ENCODE measurements at regions not wholly inside any gene's neighbourhood (a gene's known extent, or its start where the extent isn't known, plus 50 kb on each side); places are given as distances from the start of the nearest gene placed in this dataset.

GRCh38 chr1:88134983-88135921 is 548.8 kb upstream of the PKN2 start:
- Histone ChIP-seq H3K4me3 (ENCODE audit: low read length) (no peak overlapping the region), H3K27ac (ENCODE audit: low read depth, low read length) (no peak overlapping the region), H3K9me3 (ENCODE audit: control insufficient read depth in 2 of 3, low read length in 3 of 3) (no peaks in the 10 kb centered on the region), H3K27me3 (ENCODE audit: control insufficient read depth in 2 of 2, insufficient read depth in 2 of 2, low read length in 2 of 2) (no peaks in the 10 kb centered on the region), H3K4me1 (ENCODE audit: control insufficient read depth in 2 of 2, insufficient read depth in 2 of 2, low read length in 2 of 2) (no peaks in the 10 kb centered on the region), H3K36me3 (ENCODE audit: control insufficient read depth in 2 of 3, insufficient read depth in 3 of 3, low read length in 3 of 3) (no peaks in the 10 kb centered on the region)
- Mint-ChIP-seq H3K9me3 (peaks cover 0 to 14% (median 0%) of the 10 kb centered on the region in 11 donors), H3K27ac (no peak overlapping the region), H3K27me3 (peaks cover 0 to 4% (median 0%) of the 10 kb centered on the region in 5 donors), H3K4me3 (no peak overlapping the region), H3K4me1 (peaks cover 0 to 1% (median 0%) of the 10 kb centered on the region in 7 donors), H3K36me3 (no peaks in the 10 kb centered on the region)
- no peak for DNase-seq
- POLR2A ChIA-PET, result no interaction called here
- no peak for ATAC-seq
- intact Hi-C loops (cut with micrococcal nuclease), result no loop called here
- CTCF ChIA-PET, result no interaction called here

GRCh38 chr1:88139633-88140032 is 544.4 kb upstream of the PKN2 start:
- peaks cover 0 to 5% (median 0%) of the 10 kb centered on the region in 11 donors for H3K9me3 Mint-ChIP-seq

DNA sequence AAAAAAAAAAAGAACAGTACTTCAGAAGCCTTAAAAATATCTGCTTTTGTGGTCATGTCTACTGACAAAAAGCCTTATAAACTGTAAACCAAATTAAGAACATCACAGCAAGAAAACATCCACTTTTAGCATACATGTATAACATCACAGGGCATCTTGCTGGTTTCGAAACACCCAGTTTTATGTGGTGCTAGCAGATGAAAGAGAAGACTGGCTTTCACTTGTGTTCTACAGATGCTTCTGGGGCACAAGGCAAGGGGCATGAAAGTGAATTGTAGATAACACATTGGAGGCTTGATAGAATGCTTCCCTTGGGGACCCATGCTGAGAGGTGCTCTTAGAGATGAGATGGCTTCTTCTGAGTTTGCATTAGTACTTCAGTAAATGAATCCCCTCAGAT is 543.7 kb upstream of the PKN2 start:
- Histone ChIP-seq H3K36me3 (ENCODE audit: control insufficient read depth in 2 of 3, insufficient read depth in 3 of 3, low read length in 3 of 3) (no peaks in the 10 kb centered on the region), H3K9me3 (ENCODE audit: control insufficient read depth in 2 of 3, low read length in 3 of 3) (no peaks in the 10 kb centered on the region), H3K27ac (ENCODE audit: low read depth, low read length) (no peak overlapping the region), H3K4me1 (ENCODE audit: control insufficient read depth in 2 of 2, insufficient read depth in 2 of 2, low read length in 2 of 2) (no peaks in the 10 kb centered on the region), H3K27me3 (ENCODE audit: control insufficient read depth in 2 of 2, insufficient read depth in 2 of 2, low read length in 2 of 2) (no peaks in the 10 kb centered on the region), H3K4me3 (ENCODE audit: low read length) (no peak overlapping the region)
- H3K4me3 Mint-ChIP-seq, result no peak overlapping the region
- intact Hi-C loops (cut with micrococcal nuclease), result no loop called here
- CTCF ChIA-PET, result no interaction called here
- peaks cover 2 to 10% (median 6%) of the 10 kb centered on the region in 5 donors for H3K27me3 Mint-ChIP-seq
- peaks cover 0 to 8% (median 0%) of the 10 kb centered on the region in 11 donors for H3K9me3 Mint-ChIP-seq
- DNase-seq, result no peak
- POLR2A ChIA-PET, result no interaction called here
- H3K4me1 Mint-ChIP-seq, result peaks cover 0 to 5% (median 0%) of the 10 kb centered on the region in 7 donors
- ATAC-seq, result no peak
- H3K27ac Mint-ChIP-seq, result no peak overlapping the region
- H3K36me3 Mint-ChIP-seq, result no peaks in the 10 kb centered on the region

More at GRCh38 chr1:88139633-88140032, 544.4 kb upstream of the PKN2 start:
- H3K9me3 ChIP-seq (ENCODE audit: control insufficient read depth in 2 of 3, low read length in 3 of 3), result no peaks in the 10 kb centered on the region
- ChIA-PET CTCF (no interaction called here), POLR2A (no interaction called here)
- Mint-ChIP-seq H3K36me3 (no peaks in the 10 kb centered on the region), H3K4me1 (peaks cover 0 to 5% (median 0%) of the 10 kb centered on the region in 7 donors), H3K27ac (no peak overlapping the region), H3K4me3 (no peak overlapping the region), H3K27me3 (peaks cover 0 to 6% (median 2%) of the 10 kb centered on the region in 5 donors)
- no peaks in the 10 kb centered on the region for H3K27me3 ChIP-seq (ENCODE audit: control insufficient read depth in 2 of 2, insufficient read depth in 2 of 2, low read length in 2 of 2)
- intact Hi-C loops (cut with micrococcal nuclease), result no loop called here
- DNase-seq (no peak), ATAC-seq (no peak)
- H3K4me1 ChIP-seq (ENCODE audit: control insufficient read depth in 2 of 2, insufficient read depth in 2 of 2, low read length in 2 of 2), result no peaks in the 10 kb centered on the region
- no peaks in the 10 kb centered on the region for H3K36me3 ChIP-seq (ENCODE audit: control insufficient read depth in 2 of 3, insufficient read depth in 3 of 3, low read length in 3 of 3)
- no peak overlapping the region for H3K4me3 ChIP-seq (ENCODE audit: low read length)
- no peak overlapping the region for H3K27ac ChIP-seq (ENCODE audit: low read depth, low read length)

GRCh38 chr1:88141499-88142074 is 542.5 kb upstream of the PKN2 start:
- ATAC-seq (no peak), DNase-seq (no peak)
- Histone ChIP-seq H3K27me3 (ENCODE audit: control insufficient read depth in 2 of 2, insufficient read depth in 2 of 2, low read length in 2 of 2) (no peaks in the 10 kb centered on the region), H3K9me3 (ENCODE audit: control insufficient read depth in 2 of 3, low read length in 3 of 3) (no peaks in the 10 kb centered on the region), H3K4me1 (ENCODE audit: control insufficient read depth in 2 of 2, insufficient read depth in 2 of 2, low read length in 2 of 2) (no peaks in the 10 kb centered on the region), H3K4me3 (ENCODE audit: low read length) (no peak overlapping the region), H3K27ac (ENCODE audit: low read depth, low read length) (no peak overlapping the region), H3K36me3 (ENCODE audit: control insufficient read depth in 2 of 3, insufficient read depth in 3 of 3, low read length in 3 of 3) (no peaks in the 10 kb centered on the region)
- Mint-ChIP-seq H3K27ac (no peak overlapping the region), H3K4me3 (peak overlapping the region in 3 of 10 donors; percentile 1 to 81 (median 42)), H3K36me3 (no peaks in the 10 kb centered on the region), H3K9me3 (peaks cover 0 to 8% (median 0%) of the 10 kb centered on the region in 11 donors), H3K27me3 (peaks cover 2 to 19% (median 9%) of the 10 kb centered on the region in 5 donors), H3K4me1 (peaks cover 0 to 5% (median 0%) of the 10 kb centered on the region in 7 donors)
- POLR2A ChIA-PET, result no interaction called here
- intact Hi-C loops (cut with micrococcal nuclease), result no loop called here
- CTCF ChIA-PET, result no interaction called here

DNA sequence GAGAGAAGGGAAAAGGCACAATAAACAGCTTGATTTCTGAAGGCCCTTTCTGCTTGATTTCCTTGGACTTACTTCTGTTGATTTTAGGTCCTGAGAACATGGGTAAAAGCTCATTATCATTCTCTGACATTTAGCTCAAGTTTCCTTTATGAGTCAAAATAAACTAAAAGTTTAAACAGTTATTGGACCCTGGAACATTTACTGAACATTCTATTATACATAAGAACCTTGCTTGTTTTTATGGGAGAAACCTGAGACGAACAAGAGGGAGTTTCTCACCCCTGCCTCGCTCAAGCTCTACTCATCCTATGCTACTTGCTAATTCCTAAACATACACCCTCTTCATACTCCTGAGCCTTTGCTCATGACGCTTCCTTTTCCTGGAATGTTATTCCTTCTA is 538.3 kb upstream of the PKN2 start:
- no peaks in the 10 kb centered on the region for H3K36me3 Mint-ChIP-seq
- DNase-seq (no peak), ATAC-seq (no peak)
- no peaks in the 10 kb centered on the region for H3K36me3 ChIP-seq (ENCODE audit: control insufficient read depth in 2 of 3, insufficient read depth in 3 of 3, low read length in 3 of 3)
- no peaks in the 10 kb centered on the region for H3K4me1 ChIP-seq (ENCODE audit: control insufficient read depth in 2 of 2, insufficient read depth in 2 of 2, low read length in 2 of 2)
- no peak overlapping the region for H3K27ac ChIP-seq (ENCODE audit: low read depth, low read length)
- no peak overlapping the region for H3K27ac Mint-ChIP-seq
- peaks cover 0 to 27% (median 9%) of the 10 kb centered on the region in 5 donors for H3K27me3 Mint-ChIP-seq
- POLR2A ChIA-PET, result no interaction called here
- H3K9me3 ChIP-seq (ENCODE audit: control insufficient read depth in 2 of 3, low read length in 3 of 3), result no peaks in the 10 kb centered on the region
- CTCF ChIA-PET, result no interaction called here
- H3K4me1 Mint-ChIP-seq, result peaks cover 0 to 5% (median 0%) of the 10 kb centered on the region in 7 donors
- peaks cover 0 to 8% (median 0%) of the 10 kb centered on the region in 11 donors for H3K9me3 Mint-ChIP-seq
- no peak overlapping the region for H3K4me3 Mint-ChIP-seq
- H3K4me3 ChIP-seq (ENCODE audit: low read length), result no peak overlapping the region
- intact Hi-C loops (cut with micrococcal nuclease), result no loop called here
- H3K27me3 ChIP-seq (ENCODE audit: control insufficient read depth in 2 of 2, insufficient read depth in 2 of 2, low read length in 2 of 2), result no peaks in the 10 kb centered on the region

DNA sequence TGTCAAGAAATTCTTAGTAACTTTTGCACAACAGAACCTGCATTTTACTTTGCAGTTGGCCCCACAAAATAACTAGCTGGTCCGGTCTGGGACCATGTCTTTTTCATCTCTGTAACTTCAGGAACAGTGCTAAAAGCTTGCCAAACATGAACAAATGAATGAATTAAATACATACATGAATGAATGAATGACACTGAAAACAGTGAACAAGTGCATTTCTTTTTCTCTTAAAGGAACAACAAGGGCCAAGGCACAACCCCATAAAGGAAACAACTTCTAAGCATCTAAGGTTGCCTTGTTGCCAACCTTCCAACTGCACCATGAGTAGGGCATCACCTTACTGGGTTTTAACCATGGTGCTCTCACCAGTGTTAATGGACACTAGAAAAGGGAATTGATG is 534.4 kb upstream of the PKN2 start:
- no peaks in the 10 kb centered on the region for H3K4me1 Mint-ChIP-seq
- Histone ChIP-seq H3K9me3 (ENCODE audit: control insufficient read depth in 2 of 3, low read length in 3 of 3) (no peaks in the 10 kb centered on the region), H3K27ac (ENCODE audit: low read depth, low read length) (no peak overlapping the region), H3K36me3 (ENCODE audit: control insufficient read depth in 2 of 3, insufficient read depth in 3 of 3, low read length in 3 of 3) (no peaks in the 10 kb centered on the region), H3K4me3 (ENCODE audit: low read length) (no peak overlapping the region), H3K4me1 (ENCODE audit: control insufficient read depth in 2 of 2, insufficient read depth in 2 of 2, low read length in 2 of 2) (no peaks in the 10 kb centered on the region), H3K27me3 (ENCODE audit: control insufficient read depth in 2 of 2, insufficient read depth in 2 of 2, low read length in 2 of 2) (no peaks in the 10 kb centered on the region)
- ChIA-PET POLR2A (no interaction called here), CTCF (no interaction called here)
- no peaks in the 10 kb centered on the region for H3K36me3 Mint-ChIP-seq
- DNase-seq (no peak), ATAC-seq (no peak)
- no peak overlapping the region for H3K27ac Mint-ChIP-seq
- H3K9me3 Mint-ChIP-seq, result peaks cover 0 to 4% (median 0%) of the 10 kb centered on the region in 11 donors
- H3K4me3 Mint-ChIP-seq, result no peak overlapping the region
- intact Hi-C loops (cut with micrococcal nuclease), result loop anchor here in 1 of 2 donors (2.0 kb wide), 1 partner anchor 59 kb away; no protein-coding TSS in a partner anchor
- H3K27me3 Mint-ChIP-seq, result peaks cover 0 to 28% (median 4%) of the 10 kb centered on the region in 5 donors
